Endothelial cell of umbilical vein (primary cell): ENCODE measurements at regions not wholly inside any gene's neighbourhood (a gene's known extent, or its start where the extent isn't known, plus 50 kb on each side); places are given as distances from the start of the nearest gene placed in this dataset.

Experiments
- CTCF ChIP-seq, 2 donors: IDR thresholded peaks; 1 replicate in 1 of 2; 2 replicates in 1 of 2; pipeline ENCODE4 v1.5.1; 2011; ENCODE audit warnings: low read length in 2 of 2, mild to moderate bottlenecking in 2 of 2, moderate library complexity in 2 of 2, control low read depth in 1 of 2, inconsistent platforms in 1 of 2, low read depth in 1 of 2; ENCODE audit not compliant: insufficient read depth in 1 of 2; ENCODE audit errors: extremely low read depth in 1 of 2
- FOS ChIP-seq: IDR thresholded peaks from 2 replicates; pipeline ENCODE4 v1.6.1; 2011; ENCODE audit warnings: mild to moderate bottlenecking, low read length, moderate library complexity, borderline replicate concordance; ENCODE audit not compliant: insufficient read depth
- POLR2A ChIP-seq: IDR thresholded peaks from 2 replicates; pipeline ENCODE4 v1.6.1; 2012; ENCODE audit warnings: low read depth, mild to moderate bottlenecking, control low read depth, low read length

DNA sequence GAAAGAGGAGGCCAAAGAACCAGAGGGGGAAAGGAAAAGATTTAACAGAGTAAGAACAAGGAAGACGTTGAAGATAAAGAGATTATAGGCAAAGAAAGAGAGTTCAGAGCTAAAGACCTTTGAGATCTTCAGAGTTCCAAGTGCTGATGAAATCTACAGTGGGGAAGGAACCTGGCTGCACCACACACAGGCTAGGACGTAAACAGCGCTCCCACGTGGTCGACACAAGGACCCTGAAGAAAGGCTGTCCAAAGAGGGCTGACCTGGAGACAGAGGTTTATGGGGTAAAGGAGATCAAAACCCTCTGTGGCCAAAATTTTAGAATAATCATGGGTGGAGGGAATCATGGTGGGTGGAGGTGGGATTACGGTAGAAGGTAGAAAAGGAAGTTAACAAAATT is 121.6 kb downstream of the PMP22 start:
- TF ChIP-seq FOS (no peak), CTCF (IDR thresholded peaks at IDR 0.05; ENCODE audit: extremely low read depth in 1 of 2, insufficient read depth in 1 of 2, low read depth in 1 of 2, low read length in 2 of 2) (no peak), POLR2A (no peak)
